HG02973 (cell line): ENCODE measurements at regions not wholly inside any gene's neighbourhood (a gene's known extent, or its start where the extent isn't known, plus 50 kb on each side); places are given as distances from the start of the nearest gene placed in this dataset.
"Not testable (repeated sequence)": the region's sequence is repeated elsewhere in the genome, so short reads cannot be mapped to it uniquely, and the experiment has no call there.

Experiments
- ATAC-seq: cut with Tn5 transposase; IDR thresholded peaks from one replicate; pipeline ENCODE4 v1.9.1; 2021; ENCODE audit warnings: moderate library complexity; ENCODE audit not compliant: unreplicated experiment

GRCh38 chr5:56665117-56665516, 150.2 kb upstream of the MAP3K1 start:
- ATAC-seq = not testable (repeated sequence)

DNA sequence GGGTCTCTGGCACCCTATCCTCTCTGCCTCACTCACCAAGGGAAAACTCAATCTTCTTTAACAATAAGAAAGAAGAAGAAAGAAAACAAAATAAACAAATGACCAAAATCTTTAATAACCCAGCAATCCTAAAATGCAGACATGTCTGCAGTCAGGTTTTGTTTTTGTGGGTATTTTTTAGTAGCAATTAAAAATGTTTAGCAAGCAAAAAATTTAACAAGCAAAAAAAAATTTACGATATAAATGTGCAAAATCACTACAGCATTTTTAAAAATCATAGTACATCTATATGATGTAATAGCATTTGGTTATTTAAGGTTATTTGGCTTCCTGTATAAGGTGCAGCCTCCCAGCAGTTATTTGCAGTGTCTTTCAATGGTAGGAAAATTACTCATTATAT, 151.3 kb upstream of the MAP3K1 start:
- ATAC-seq = no peak

GRCh38 chr5:56663523-56663922, 151.8 kb upstream of the MAP3K1 start:
- ATAC-seq = no peak

DNA sequence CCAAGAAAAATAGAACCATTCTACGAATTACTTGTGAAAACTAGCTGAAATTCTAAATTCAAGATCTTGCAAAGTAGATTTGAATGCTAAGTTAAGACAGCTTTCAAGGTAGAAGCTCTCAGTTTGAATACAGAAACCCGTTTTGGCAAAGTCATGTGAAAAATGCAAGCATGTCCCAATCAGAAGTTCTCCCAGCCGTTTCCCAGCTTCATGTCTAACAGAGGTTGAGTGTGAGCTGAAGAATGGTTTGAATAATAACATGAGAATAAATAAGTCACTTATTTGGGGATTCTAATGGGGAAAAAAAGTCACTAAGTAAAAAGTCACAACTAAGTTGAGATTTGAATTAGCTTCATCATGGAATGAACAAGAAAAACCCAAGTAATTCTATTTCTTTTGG, 152.5 kb upstream of the MAP3K1 start:
- no peak for ATAC-seq

DNA sequence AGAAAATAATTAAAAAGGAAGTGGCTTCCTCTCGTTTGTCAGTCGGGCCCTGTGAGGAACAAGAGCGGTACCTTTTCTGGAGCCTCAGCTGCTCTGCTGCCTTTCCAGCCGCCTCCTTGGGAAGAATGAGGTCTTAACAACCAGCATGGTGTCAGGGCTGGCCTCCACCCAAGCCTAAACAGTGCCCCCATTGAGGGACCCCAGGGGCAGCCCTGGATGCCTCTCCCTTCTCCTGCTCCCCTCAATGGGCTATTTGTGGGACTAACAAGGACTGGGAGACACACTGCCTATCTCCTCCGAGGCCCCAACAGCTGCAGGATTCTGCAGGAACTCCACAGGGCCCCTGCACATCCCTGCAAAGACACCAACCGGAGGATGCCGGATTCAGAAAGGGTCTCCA, 155.4 kb upstream of the MAP3K1 start:
- no peak for ATAC-seq

- no peak for ATAC-seq
Observed at GRCh38 chr5:56658972-56659371, 156.4 kb upstream of the MAP3K1 start.

DNA sequence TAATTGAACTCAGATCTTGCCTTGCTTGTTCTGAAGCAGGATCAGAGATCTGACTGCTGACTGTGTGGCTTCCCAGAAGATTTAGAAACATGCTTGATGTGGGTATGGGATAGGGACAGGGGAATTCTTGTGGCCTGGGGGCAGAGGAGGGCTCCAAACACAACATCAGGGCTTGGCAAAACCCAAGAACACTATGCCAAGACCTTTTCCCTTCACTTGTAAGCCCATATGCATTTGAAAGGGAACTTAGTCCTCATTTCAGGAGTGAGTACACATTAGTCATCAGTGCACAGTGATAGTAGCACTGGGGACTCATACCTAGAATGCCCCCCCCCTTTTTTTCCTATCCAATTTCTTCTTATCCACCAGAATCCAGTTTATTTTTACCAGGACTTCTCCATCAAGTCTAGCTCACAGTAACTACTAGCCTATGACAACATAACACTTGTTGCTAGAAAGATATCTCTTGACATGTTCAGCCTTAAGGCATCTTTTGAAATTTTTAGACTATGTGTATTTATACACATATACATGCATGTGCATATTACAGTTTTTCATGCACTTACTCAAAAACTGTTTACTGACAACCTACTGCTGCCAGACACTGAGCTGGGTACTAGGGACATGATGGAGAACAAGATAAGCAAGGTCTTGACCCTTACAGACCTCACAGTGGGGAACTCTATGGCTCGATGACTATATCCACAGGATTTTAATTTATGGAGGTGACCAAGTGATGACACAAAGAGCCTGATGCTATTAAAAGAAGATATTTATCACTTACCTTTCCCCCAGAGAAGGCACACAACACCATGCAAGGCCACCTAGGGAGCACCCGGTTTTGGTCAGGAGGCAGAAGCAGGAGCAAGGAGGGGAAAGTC, 158.3 kb upstream of the MAP3K1 start:
- no peak for ATAC-seq

DNA sequence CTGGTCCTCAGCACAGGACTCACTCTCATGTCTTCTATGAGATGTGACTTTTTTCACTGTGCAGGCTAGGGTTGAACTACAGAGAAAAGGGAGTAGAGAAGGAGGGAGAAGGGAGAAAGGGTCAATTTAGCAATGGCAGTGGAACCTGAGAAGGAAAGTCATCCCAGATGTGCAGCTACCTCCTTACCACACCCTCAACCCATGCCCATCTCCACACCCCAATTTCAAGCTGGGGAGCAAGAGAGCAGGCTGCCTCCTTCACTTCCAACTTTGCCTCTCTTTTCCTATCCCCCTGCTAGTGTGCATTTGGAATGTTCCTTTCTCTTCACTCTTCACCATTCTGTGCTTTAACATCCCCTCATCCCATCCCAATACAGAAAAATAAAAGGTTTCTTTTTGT, 163.5 kb upstream of the MAP3K1 start:
- ATAC-seq = no peak

- no peak for ATAC-seq
Observed at GRCh38 chr5:56650386-56650785, 165.0 kb upstream of the MAP3K1 start.

GRCh38 chr5:56649569-56649968, 165.8 kb upstream of the MAP3K1 start:
- ATAC-seq = no peak

- ATAC-seq = no peak
Observed at GRCh38 chr5:56648460-56649034, 166.8 kb upstream of the MAP3K1 start.

GRCh38 chr5:56647099-56647850, 168.1 kb upstream of the MAP3K1 start:
- ATAC-seq = no peak

- no peak for ATAC-seq
Observed at GRCh38 chr5:56641635-56642260, 173.6 kb upstream of the MAP3K1 start.

GRCh38 chr5:56640763-56641406, 174.5 kb upstream of the MAP3K1 start:
- no peak for ATAC-seq

DNA sequence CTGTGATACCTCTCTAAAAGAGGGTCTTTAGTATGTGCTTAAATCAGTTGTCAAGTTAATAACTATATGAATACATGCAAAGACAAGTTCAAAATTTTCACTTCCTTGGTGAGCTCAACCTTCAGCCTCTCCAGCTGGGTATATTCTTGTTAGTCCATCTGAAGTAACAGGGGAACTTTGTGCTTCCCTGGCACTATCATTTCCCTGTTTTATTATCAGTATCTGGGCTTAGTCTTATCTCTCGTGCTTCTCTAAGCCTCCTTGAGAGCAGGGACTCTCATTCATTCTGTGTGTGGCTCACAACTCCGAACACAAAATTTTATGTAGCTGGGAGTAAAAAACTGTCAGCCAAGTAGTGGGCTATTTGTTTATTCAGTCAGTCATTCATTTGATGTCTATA, 175.9 kb upstream of the MAP3K1 start:
- no peak for ATAC-seq

- no peak for ATAC-seq
Observed at GRCh38 chr5:56638768-56639238, 176.5 kb upstream of the MAP3K1 start.

- no peak for ATAC-seq
Observed at GRCh38 chr5:56638061-56638621, 177.2 kb upstream of the MAP3K1 start.

DNA sequence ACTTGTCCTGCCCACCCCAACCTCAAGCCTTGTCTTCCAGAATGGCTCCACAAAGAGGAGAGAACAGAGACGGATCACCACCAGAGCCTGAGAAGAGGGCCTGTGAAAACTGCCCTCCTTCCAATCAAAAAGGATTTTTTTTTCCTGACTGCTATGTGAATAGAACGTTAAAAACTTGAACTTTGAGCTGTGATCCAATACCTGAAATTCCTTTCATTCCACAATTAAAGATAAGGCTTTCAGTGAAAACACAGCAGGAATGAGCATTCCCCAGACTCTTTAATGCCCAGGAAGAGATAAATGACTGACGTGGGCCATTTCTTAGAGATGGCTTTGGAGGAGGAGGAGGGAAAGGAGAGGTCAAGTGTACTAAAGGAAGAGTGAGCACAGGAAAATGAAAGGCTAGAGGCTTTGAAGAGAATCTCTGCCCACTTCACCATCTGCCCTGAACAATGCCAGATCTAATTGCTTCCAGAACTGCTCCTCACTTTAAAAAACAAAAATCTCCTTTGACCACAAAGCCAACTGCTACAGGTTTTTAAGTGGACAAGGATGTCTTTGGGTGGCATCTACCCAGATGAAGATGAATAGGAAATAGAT, 177.9 kb upstream of the MAP3K1 start:
- no peak for ATAC-seq

DNA sequence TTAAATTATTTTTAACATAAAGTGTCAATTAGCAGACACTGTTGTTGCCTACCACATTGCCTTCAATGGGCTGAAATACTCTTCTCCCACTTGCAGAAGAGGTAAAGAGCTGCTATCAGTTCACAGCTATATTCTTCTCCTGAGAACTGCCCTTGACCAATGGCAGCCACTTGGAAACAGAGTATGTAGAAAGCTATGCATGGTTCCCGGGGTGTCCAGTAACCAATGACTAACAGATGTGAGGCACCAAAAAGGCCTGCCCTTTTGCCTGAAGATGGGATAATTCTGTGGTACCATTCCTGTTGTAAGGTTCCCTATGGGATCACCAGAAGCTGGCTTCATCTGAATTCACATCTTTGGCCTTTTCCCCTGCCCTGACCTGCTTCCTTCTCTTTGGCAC, 181.4 kb upstream of the MAP3K1 start:
- ATAC-seq = no peak

GRCh38 chr5:56632939-56633338, 182.4 kb upstream of the MAP3K1 start:
- ATAC-seq = no peak
